K562 (cell line): ENCODE measurements at regions not wholly inside any gene's neighbourhood (a gene's known extent, or its start where the extent isn't known, plus 50 kb on each side); places are given as distances from the start of the nearest gene placed in this dataset.

ENCODE experiments used
- CHAMP1 ChIP-seq: fragments of 450-650 bp; IDR thresholded peaks from 2 replicates; pipeline ENCODE4 v1.6.1; 2016; ENCODE audit warnings: mild to moderate bottlenecking
- EGR1 ChIP-seq: fragments of 450-650 bp; conservative IDR thresholded peaks from 2 replicates; pipeline ENCODE4 v1.6.1; 2017; ENCODE audit warnings: mild to moderate bottlenecking
- FOSL1 ChIP-seq: fragments of 200-800 bp; sonication (Bioruptor generic); conservative IDR thresholded peaks from 2 replicates; pipeline ENCODE4 v1.6.1; 2016; ENCODE audit warnings: missing genetic modification characterization, missing compliant biosample characterization
- GABPB2 ChIP-seq: fragments of 250-450 bp; sonication (Bioruptor Pico); conservative IDR thresholded peaks from 2 replicates; pipeline ENCODE4 v1.5.1; 2021; ENCODE audit warnings: mild to moderate bottlenecking
- HDAC1 ChIP-seq, 2 experiments: fragments of 450-650 bp; IDR thresholded peaks; 2 replicates each; pipeline ENCODE4 v1.6.1; 2016 to 2017; ENCODE audit warnings: inconsistent platforms in 1 of 2, mild to moderate bottlenecking in 1 of 2, moderate library complexity in 1 of 2
- HSF4 ChIP-seq: fragments of 250-450 bp; sonication (Bioruptor Pico); IDR thresholded peaks from 2 replicates; pipeline ENCODE4 v2.1.2; 2022; ENCODE audit warnings: mild to moderate bottlenecking, moderate library complexity, borderline replicate concordance
- JUND ChIP-seq, 2 experiments: IDR thresholded peaks; 2 replicates in 1 of 2; 3 replicates in 1 of 2; pipeline ENCODE4 v1.6.1; 2011; ENCODE audit warnings: borderline replicate concordance in 2 of 2, low read depth in 2 of 2, low read length in 2 of 2, improper control_type of control experiment in 1 of 2, missing biosample characterization in 1 of 2, missing genetic modification characterization in 1 of 2, missing genetic modification reagents in 1 of 2
- MAFF ChIP-seq: IDR thresholded peaks from 2 replicates; pipeline ENCODE4 v1.6.1; 2012; ENCODE audit warnings: low read length, improper control_type of control experiment
- MEIS2 ChIP-seq: fragments of 450-650 bp; IDR thresholded peaks from 2 replicates; pipeline ENCODE4 v1.6.1; 2014; ENCODE audit warnings: mild to moderate bottlenecking; ENCODE audit not compliant: partially characterized antibody
- NFIC ChIP-seq: fragments of 450-650 bp; IDR thresholded peaks from 2 replicates; pipeline ENCODE4 v1.6.1; 2017; ENCODE audit warnings: mild to moderate bottlenecking, inconsistent platforms
- NONO ChIP-seq, 2 experiments: fragments of 200-400 bp in 1 of 2; fragments of 450-650 bp in 1 of 2; formaldehyde crosslinking in 1 of 2; IDR thresholded peaks; 2 replicates each; pipeline ENCODE4 v1.6.1; 2017; ENCODE audit warnings: low read depth in 2 of 2, mild to moderate bottlenecking in 2 of 2, moderate library complexity in 2 of 2, low read length in 1 of 2
- RBM22 ChIP-seq: fragments of 200-400 bp; formaldehyde crosslinking; IDR thresholded peaks from 2 replicates; pipeline ENCODE4 v1.6.1; 2018; ENCODE audit warnings: low read length, low read depth; ENCODE audit not compliant: poor library complexity, severe bottlenecking
- REST ChIP-seq, 2 experiments: fragments of 450-650 bp; formaldehyde crosslinking in 1 of 2; IDR thresholded peaks; 2 replicates each; pipeline versions ENCODE4 v1.4.0 to v1.6.1; 2014 to 2020; ENCODE audit warnings: mild to moderate bottlenecking in 2 of 2, borderline replicate concordance in 1 of 2, low read depth in 1 of 2
- SOX6 ChIP-seq: fragments of 450-650 bp; IDR thresholded peaks from 2 replicates; pipeline ENCODE4 v1.6.1; 2014; ENCODE audit warnings: mild to moderate bottlenecking
- SRSF3 ChIP-seq: fragments of 200-400 bp; formaldehyde crosslinking; IDR thresholded peaks from 2 replicates; pipeline ENCODE4 v1.6.1; 2016; ENCODE audit warnings: mild to moderate bottlenecking, low read length, moderate library complexity; ENCODE audit not compliant: insufficient read depth
- THRB ChIP-seq: fragments of 450-650 bp; formaldehyde crosslinking; conservative IDR thresholded peaks from 2 replicates; pipeline ENCODE4 v1.4.0; 2022; ENCODE audit warnings: mild to moderate bottlenecking, missing genetic modification characterization
- ZEB2 ChIP-seq: fragments of 450-650 bp; IDR thresholded peaks from 2 replicates; pipeline ENCODE4 v1.6.1; 2016

- TF ChIP-seq RBM22 = no peak
- peak; percentile 75 for TF ChIP-seq FOSL1 (tag)
- TF ChIP-seq JUND (IDR thresholded peaks at IDR 0.05; ENCODE audit: borderline replicate concordance, low read depth, low read length) = peak; percentile 86; the same call in 1 of the 2 replicates
- TF ChIP-seq JUND (tag; IDR thresholded peaks at IDR 0.05; ENCODE audit: borderline replicate concordance, low read depth, low read length) = peak; percentile 75; the same call in 1 of the 3 replicates
- TF ChIP-seq THRB (CRISPR knock-in tag) = no peak
- peak; percentile 37 for TF ChIP-seq MEIS2
- peak; percentile 52 for TF ChIP-seq NFIC
- TF ChIP-seq REST (IDR thresholded peaks at IDR 0.05; ENCODE audit: borderline replicate concordance) = peak; percentile 4; the same call in 1 of the 2 replicates
- TF ChIP-seq REST (CRISPR knock-in tag; IDR thresholded peaks at IDR 0.05; ENCODE audit: low read depth) = no peak
- no peak for TF ChIP-seq SRSF3
- 0 out of 2 replicates have a peak, but pooled peaks have one; percentile 12 for TF ChIP-seq EGR1
- no peak for TF ChIP-seq HSF4
- TF ChIP-seq ZEB2 = peak; percentile 68
- peak; percentile 76 for TF ChIP-seq SOX6
- no peak for TF ChIP-seq NONO (IDR thresholded peaks at IDR 0.05; ENCODE audit: low read depth in 2 of 2, low read length in 1 of 2)
- TF ChIP-seq GABPB2 (CRISPR knock-in tag) = no peak
- peak in 1 of 2 experiments; percentile 82; a peak in 2 of 4 replicates for TF ChIP-seq HDAC1 (IDR thresholded peaks at IDR 0.05)
- TF ChIP-seq MAFF = no peak
- TF ChIP-seq CHAMP1 = 0 out of 2 replicates have a peak, but pooled peaks have one; percentile 51
These were observed 231.5 kb downstream of the PTH2R start (continued) for GRCh38 chr2:208638059-208638458.
